Gastroesophageal sphincter (tissue), 3 donors: ENCODE measurements at regions not wholly inside any gene's neighbourhood (a gene's known extent, or its start where the extent isn't known, plus 50 kb on each side); places are given as distances from the start of the nearest gene placed in this dataset.

ENCODE experiments used
- CTCF ChIP-seq, 4 experiments: fragments of 200-600 bp in 2 of 4; fragments of 450-650 bp in 2 of 4; sonication (generic) in 1 of 4; IDR thresholded peaks; one replicate each; pipeline ENCODE4 v1.5.1; 2017 to 2019; ENCODE audit warnings: antibody characterized with exemption in 4 of 4, mild to moderate bottlenecking in 2 of 4, moderate library complexity in 2 of 4
- EP300 ChIP-seq: sonication (generic); formaldehyde crosslinking; IDR thresholded peaks from one replicate; pipeline ENCODE4 v1.6.1; 2017; ENCODE audit warnings: antibody characterized with exemption, mild to moderate bottlenecking
- POLR2A ChIP-seq, 2 donors: fragments of 450-650 bp; IDR thresholded peaks; one replicate each; pipeline ENCODE4 v1.6.1; 2017; ENCODE audit warnings: antibody characterized with exemption in 2 of 2, mild to moderate bottlenecking in 2 of 2, moderate library complexity in 1 of 2
- POLR2AphosphoS5 ChIP-seq: sonication (generic); formaldehyde crosslinking; IDR thresholded peaks from one replicate; pipeline ENCODE4 v1.6.1; 2017; ENCODE audit warnings: antibody characterized with exemption

GRCh38 chr1:216854836-216855484 is 131.7 kb upstream of the ESRRG start:
- TF ChIP-seq CTCF (IDR thresholded peaks at IDR 0.05) (no peak), EP300 (no peak), POLR2A (IDR thresholded peaks at IDR 0.05) (no peak), POLR2AphosphoS5 (no peak)
